Transverse colon (tissue), 4 donors: ENCODE measurements at regions not wholly inside any gene's neighbourhood (a gene's known extent, or its start where the extent isn't known, plus 50 kb on each side); places are given as distances from the start of the nearest gene placed in this dataset.

Experiments
- EP300 ChIP-seq: sonication (generic); formaldehyde crosslinking; IDR thresholded peaks from one replicate; pipeline ENCODE4 v1.6.1; 2017; ENCODE audit warnings: antibody characterized with exemption, low read depth
- POLR2A ChIP-seq: fragments of 450-650 bp; IDR thresholded peaks from one replicate; pipeline ENCODE4 v1.6.1; 2016; ENCODE audit warnings: antibody characterized with exemption, mild to moderate bottlenecking, moderate library complexity
- POLR2AphosphoS5 ChIP-seq, 3 donors: sonication (generic); formaldehyde crosslinking; IDR thresholded peaks; one replicate each; pipeline ENCODE4 v1.6.1; 2016; ENCODE audit warnings: antibody characterized with exemption in 3 of 3
- TF ChIP-seq, protein P1 (sequence below), 5 experiments: fragments of 200-600 bp in 3 of 5; fragments of 450-650 bp in 2 of 5; sonication (generic) in 3 of 5; IDR thresholded peaks; 1 replicate in 2 of 5; 2 replicates in 3 of 5; pipeline ENCODE4 v1.5.1; 2016 to 2017; ENCODE audit warnings: antibody characterized with exemption in 5 of 5, inconsistent platforms in 3 of 5, mild to moderate bottlenecking in 2 of 5, moderate library complexity in 1 of 5

DNA sequence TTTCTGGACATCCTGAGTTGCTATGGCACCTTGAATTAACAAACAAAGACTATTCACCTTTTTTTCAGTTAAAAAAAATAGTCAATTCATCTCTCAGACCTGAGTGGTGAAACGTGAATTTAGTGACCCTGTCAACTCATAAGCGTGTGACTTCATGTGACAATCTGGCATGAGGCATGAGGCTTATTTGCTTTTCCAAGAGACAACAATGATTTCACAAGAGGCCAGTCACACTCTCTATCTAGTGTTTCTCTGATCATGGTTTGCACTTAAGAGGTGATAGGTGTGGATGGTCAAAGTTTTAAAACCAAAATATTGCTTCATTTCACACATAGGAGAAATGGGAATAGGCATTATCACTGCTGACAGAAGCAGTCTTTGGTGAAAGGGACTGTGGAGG is 559.6 kb upstream of the ACO1 start:
- no peak for TF ChIP-seq POLR2AphosphoS5 (IDR thresholded peaks at IDR 0.05)
- TF ChIP-seq, protein P1, sequence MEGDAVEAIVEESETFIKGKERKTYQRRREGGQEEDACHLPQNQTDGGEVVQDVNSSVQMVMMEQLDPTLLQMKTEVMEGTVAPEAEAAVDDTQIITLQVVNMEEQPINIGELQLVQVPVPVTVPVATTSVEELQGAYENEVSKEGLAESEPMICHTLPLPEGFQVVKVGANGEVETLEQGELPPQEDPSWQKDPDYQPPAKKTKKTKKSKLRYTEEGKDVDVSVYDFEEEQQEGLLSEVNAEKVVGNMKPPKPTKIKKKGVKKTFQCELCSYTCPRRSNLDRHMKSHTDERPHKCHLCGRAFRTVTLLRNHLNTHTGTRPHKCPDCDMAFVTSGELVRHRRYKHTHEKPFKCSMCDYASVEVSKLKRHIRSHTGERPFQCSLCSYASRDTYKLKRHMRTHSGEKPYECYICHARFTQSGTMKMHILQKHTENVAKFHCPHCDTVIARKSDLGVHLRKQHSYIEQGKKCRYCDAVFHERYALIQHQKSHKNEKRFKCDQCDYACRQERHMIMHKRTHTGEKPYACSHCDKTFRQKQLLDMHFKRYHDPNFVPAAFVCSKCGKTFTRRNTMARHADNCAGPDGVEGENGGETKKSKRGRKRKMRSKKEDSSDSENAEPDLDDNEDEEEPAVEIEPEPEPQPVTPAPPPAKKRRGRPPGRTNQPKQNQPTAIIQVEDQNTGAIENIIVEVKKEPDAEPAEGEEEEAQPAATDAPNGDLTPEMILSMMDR (IDR thresholded peaks at IDR 0.05): no peak
- TF ChIP-seq EP300: no peak
- TF ChIP-seq POLR2A: no peak
